Left colon (tissue), 2 donors: ENCODE measurements at regions not wholly inside any gene's neighbourhood (a gene's known extent, or its start where the extent isn't known, plus 50 kb on each side); places are given as distances from the start of the nearest gene placed in this dataset.
"Not testable (repeated sequence)": the region's sequence is repeated elsewhere in the genome, so short reads cannot be mapped to it uniquely, and the experiment has no call there.

Experiments used
- ATAC-seq: fragments of 200-7000 bp; cut with Tn5 transposase; one replicate; pipeline ENCODE4 v1.9.1; 2020; ENCODE audit warnings: mild to moderate bottlenecking, moderate library complexity
- DNase-seq, 2 donors: peaks; one replicate each; pipeline ENCODE4 v3.0.0-alpha.2; 2020
- intact Hi-C, 2 donors: fragments of 100-400 bp; cut with DNase I in 1 of 2; cut with micrococcal nuclease in 1 of 2; formaldehyde crosslinking; loops; one replicate each; pipeline versions ENCODE4 v1.11.2 to v1.14.0; 2022; cut with DNase I, micrococcal nuclease
- donor health status: DM: no; HTN: no; CAD: no.
- donor health status: DM: yes; HTN: yes; CAD: no.

- intact Hi-C loops, result no loop called here
- ATAC-seq (no peak), DNase-seq (no peak)
These were observed 598.3 kb upstream of the ZNF385D start for GRCh38 chr3:22349215-22349851.

GRCh38 chr3:22351806-22352205 is 600.8 kb upstream of the ZNF385D start:
- DNase-seq, result no peak
- no peak for ATAC-seq
- intact Hi-C loops, result no loop called here

DNA sequence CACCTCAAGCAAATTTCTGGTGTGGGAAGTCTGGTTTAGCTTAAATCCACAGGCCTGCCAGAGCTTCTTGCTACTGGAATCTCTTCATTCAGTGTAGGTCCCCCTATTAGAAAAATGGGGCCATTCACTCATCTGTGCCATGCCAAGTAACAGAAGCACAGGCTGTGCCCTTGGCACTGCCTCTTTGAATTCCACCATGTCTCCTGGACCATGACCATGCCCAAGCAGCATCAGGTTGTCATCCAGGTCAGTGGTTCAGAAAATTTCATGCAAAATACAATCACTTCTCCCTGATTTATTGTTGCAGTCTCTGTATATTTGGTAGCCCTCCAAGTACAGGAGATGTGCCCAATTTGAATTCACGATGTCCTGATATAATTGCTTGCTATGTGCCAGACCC is 602.1 kb upstream of the ZNF385D start:
- intact Hi-C loops, result no loop called here
- DNase-seq, result no peak
- ATAC-seq, result no peak

DNA sequence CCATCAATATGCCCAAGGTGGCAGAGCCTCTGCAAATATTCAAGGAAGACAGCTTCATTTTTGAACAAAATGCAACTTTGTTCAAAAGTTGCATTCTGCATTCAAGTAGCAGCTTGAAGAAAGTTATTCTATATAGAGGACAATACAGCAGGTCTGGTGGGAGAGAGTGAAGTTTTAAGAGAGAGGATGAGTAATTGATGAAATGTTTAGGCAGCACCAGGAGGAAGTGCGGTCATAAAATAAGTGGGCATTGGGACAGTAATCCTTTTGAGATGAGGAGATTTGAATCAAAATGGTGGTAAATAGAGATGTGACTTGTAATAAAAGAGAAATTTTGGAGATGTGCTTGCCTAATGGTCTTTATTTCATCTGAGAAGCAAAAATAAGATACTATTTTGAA is 607.3 kb upstream of the ZNF385D start:
- ATAC-seq (no peak), DNase-seq (no peak)
- intact Hi-C loops, result no loop called here

GRCh38 chr3:22360164-22360563 is 609.2 kb upstream of the ZNF385D start:
- DNase-seq, result no peak
- no peak for ATAC-seq
- intact Hi-C loops, result no loop called here

GRCh38 chr3:22360970-22361369 is 610.0 kb upstream of the ZNF385D start:
- intact Hi-C loops, result no loop called here
- ATAC-seq (no peak), DNase-seq (no peak)

DNA sequence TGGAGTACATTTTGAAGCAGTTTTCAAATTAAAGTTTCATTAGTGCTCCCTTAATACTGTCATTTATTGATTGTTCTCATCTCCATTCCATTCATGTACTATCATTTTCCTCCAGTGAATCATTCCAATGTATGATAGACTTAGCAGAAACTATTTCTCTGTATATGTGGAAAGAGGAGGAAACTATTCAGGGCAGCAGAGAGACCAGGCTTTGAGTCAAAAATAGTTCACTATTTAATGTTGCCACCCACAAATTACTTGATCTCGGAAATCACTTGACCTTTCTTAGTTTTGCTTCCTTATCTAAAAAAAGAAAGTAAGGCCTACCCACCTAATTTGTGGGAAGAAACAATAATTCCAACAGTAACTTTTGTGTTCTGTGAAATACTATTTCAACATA is 610.5 kb upstream of the ZNF385D start:
- intact Hi-C loops, result no loop called here
- ATAC-seq (no peak), DNase-seq (no peak)

GRCh38 chr3:22364851-22365250 is 613.8 kb upstream of the ZNF385D start:
- ATAC-seq, result no peak
- no peak for DNase-seq

DNA sequence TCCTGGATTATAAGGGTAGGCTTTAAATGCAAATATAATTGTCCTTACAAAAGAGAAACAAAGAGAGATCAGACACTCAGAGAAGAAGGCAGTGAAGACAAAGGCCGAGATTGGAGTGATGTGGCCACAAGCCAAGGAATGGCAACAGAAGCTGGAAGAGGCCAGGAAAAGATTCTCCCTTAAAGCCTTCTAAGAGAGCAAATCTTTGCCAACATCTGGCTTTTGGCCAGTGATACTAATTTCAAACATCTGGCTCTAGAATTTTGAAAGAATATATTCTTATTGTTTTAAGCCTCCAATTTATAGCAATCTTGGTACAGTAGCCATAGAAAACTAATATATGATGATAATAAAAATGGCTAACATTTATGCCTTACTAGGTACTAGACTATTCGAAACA is 615.8 kb upstream of the ZNF385D start:
- intact Hi-C loops, result no loop called here
- no peak for ATAC-seq
- DNase-seq, result no peak

More at GRCh38 chr3:22364851-22365250, 613.8 kb upstream of the ZNF385D start:
- intact Hi-C loops, result no loop called here

DNA sequence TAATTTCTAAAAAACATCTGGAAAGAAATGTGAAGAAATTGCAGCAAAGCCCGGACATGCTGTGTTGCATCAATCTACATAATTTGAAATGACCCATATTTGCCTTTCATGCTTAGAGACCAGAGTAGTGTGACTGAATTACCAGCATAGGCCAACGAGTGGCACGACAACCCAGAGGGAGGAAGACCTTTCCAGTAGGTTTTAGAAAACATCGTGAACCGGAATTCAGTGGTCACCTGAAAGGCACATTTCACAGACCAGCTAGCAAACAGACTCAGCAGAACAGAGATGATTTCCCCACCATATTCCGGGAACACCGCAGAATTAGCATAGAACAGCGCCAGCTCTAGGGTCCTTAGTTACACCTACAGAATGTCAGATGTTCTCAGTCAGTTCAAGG is 620.0 kb upstream of the ZNF385D start:
- intact Hi-C loops, result no loop called here
- no peak for DNase-seq
- no peak for ATAC-seq

DNA sequence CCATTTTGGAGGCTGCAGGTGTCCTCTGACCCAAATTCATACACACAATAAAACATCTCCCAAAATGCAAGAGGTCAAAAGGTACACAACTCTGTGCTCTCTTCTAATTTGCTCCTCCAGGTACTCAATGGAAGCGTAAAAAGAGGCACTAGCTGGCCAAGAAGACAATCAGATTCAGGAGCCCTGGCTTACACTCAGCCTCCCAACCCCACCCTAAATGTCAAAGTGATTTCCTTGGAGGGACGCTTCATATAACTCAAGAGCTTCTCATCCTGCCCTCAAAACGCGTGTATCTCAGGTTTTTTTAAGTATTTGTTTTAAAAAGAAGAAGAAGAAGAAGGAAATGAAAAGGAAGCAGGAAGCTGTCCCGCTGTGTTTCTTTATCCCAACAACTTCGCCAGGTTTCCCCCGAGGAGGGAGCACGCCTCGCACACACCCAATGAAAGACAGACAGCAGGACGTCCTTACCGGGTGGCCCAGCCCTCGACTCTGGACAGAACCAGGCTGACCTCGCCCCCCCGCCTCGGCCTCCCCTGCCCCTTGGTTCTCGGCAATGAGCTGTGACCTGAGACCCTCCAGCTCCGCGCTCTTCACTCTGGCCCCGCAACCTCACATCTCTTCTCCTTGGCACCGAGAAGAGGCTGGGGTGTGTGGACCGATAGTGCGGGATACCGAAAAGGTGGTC is 620.7 kb upstream of the ZNF385D start:
- intact Hi-C loops, result no loop called here
- DNase-seq, result no peak
- no peak for ATAC-seq

DNA sequence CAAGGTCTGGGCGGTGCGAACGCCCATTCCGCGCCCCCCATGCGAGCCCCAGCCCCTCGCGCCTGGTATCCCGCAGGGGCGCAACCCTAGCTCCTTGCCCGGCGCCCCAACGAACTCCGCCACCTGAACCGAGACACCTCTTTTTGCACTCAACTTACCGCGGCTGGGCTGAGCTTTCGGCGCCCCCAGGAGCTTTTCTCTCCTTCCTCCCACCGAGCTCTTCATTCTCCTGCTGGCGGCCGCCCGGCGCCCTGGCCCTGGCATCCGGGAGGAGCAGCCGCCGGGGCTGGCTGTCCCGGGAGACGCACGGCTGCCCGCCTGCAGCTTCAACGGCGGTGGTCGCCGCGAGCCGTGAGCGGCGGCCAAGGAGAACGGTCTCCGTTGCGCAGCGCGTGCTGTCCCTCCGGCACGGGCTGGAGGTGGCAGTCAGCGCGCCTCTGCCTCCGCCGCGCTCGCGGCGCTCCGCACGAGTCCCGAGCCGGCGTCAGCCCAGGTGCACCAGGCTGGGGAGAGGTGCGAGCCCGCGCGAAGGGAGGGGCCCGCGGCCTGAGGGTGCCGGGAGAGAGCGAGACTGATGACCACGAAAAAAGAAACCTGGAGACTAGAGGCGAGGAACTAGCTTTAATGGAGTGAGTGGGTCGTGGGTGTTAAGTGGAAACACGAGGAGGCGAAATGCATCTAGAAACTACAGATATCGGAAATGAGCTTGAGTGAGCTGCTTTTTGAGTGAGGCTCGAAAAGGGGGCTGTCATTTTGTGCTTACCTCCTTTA is 621.5 kb upstream of the ZNF385D start:
- intact Hi-C loops, result no loop called here
- ATAC-seq, result no peak
- no peak for DNase-seq

DNA sequence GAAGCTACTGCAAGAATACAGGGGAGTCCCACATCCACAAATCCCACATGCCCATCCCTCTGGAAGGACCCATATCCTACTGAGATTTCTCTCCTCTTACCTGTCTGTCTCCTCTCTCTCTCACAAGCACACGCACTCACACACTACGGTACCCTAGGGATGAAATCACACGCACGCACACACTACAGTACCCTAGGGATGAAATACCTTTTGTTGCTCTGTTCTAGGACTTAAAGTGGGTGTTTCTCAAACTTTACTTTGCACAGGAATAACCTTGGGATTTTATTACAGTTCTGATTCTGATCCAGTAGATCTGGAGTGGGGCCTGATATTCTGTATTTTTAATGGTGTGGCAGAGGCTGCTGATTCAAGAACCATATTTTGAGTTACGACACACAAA is 622.2 kb upstream of the ZNF385D start:
- intact Hi-C loops, result no loop called here
- ATAC-seq (no peak), DNase-seq (no peak)

GRCh38 chr3:22373827-22374226 is 622.8 kb upstream of the ZNF385D start:
- ATAC-seq (no peak), DNase-seq (no peak)
- intact Hi-C loops, result no loop called here

DNA sequence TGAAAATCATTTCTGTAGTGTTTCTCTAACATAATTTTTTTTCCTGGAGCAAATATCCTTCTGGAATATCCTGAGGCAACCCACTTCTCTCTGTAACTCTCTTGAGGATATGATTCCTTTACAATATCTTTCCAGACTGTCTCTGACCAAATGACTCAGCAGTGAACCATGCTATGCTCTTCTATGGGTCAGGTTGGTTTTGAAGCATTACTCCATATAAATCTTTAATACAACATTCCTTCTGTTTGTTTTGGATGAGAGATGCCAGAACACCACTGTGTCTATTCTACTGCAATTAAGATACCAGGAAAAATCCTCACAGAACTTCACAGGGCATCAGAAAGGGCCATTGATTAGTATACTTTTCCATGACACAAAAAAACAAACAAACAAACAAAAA is 626.4 kb upstream of the ZNF385D start:
- DNase-seq, result no peak
- no peak for ATAC-seq
- intact Hi-C loops, result no loop called here

GRCh38 chr3:22378869-22379268 is 627.9 kb upstream of the ZNF385D start:
- DNase-seq, result no peak
- no peak for ATAC-seq
- intact Hi-C loops, result no loop called here

- intact Hi-C loops, result no loop called here
These were observed 629.2 kb upstream of the ZNF385D start for GRCh38 chr3:22380253-22380652.

GRCh38 chr3:22381564-22381963 is 630.6 kb upstream of the ZNF385D start:
- peak; percentile 16 to 24 for DNase-seq
- intact Hi-C loops, ATAC-seq: not testable (repeated sequence)

More at GRCh38 chr3:22380253-22380652, 629.2 kb upstream of the ZNF385D start:
- DNase-seq (no peak), ATAC-seq (no peak)

- intact Hi-C loops, result no loop called here
- ATAC-seq (no peak), DNase-seq (no peak)
These were observed 632.3 kb upstream of the ZNF385D start for GRCh38 chr3:22383285-22383684.

- intact Hi-C loops, result no loop called here
- ATAC-seq (no peak), DNase-seq (no peak)
These were observed 635.1 kb upstream of the ZNF385D start for GRCh38 chr3:22386107-22386506.
